ENCODE measurements at regions not wholly inside any gene's neighbourhood (a gene's known extent, or its start where the extent isn't known, plus 50 kb on each side); places are given as distances from the start of the nearest gene placed in this dataset.

DNA sequence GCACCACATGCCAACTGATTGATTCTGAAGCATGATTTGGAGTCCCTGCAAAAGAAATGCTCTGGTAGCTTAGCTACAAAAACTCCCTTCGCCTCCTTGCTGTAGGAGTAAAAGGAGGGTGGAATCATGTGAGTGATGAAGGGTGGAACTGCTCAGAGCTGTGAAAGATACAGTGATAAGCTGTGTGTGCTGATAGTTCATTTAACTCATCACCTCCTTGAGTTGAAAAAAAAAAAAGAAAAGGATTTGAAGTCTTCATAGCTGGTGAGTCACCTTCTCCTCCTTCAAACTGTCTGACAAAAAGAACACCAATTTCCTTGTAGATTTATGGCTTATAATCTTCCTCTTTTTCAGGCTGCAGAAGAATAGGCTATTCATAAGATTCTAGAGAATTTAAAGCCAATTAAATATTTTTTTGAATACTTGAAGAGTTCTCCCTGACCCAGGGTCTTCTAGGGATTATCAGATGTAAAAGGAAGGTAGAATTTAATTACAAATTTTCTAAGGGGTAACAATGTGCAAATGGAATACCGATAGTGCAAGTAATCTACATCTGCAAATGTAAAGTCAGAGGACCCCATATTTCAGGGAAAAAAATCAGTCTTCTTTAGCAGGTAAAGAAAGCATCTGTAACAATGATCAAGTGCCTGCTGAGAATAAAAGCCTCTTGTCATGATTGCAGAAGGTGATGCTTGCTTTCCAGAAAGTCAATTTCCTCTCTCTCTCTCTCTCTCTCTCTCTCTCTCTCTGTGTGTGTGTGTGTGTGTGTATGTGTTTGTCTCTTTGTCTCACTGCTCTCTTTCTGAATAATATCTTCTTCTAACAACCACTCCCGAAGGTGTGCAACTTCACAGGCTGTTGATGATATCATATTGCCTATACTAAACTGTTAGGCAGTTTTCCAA is 208.8 kb upstream of the VEGFC start:
- Histone ChIP-seq H3K9me3 (ENCODE audit: control insufficient read depth in 2 of 2, insufficient read depth in 1 of 2, low read depth in 1 of 2, low read length in 1 of 2) (no peaks in the 10 kb centered on the region), H3K27me3 (ENCODE audit: control insufficient read depth in 3 of 3, insufficient read depth in 3 of 3, low read length in 3 of 3) (no peaks in the 10 kb centered on the region), H3K27ac (ENCODE audit: low read depth in 1 of 3, low read length in 2 of 3) (no peak overlapping the region), H3K4me3 (ENCODE audit: low read depth in 1 of 3, low read length in 3 of 3) (no peak overlapping the region), H3K4me1 (ENCODE audit: control insufficient read depth in 3 of 3, insufficient read depth in 2 of 3, low read depth in 1 of 3, low read length in 2 of 3) (no peaks in the 10 kb centered on the region), H3K36me3 (ENCODE audit: control insufficient read depth in 3 of 3, insufficient read depth in 2 of 3, low read depth in 1 of 3, low read length in 3 of 3) (no peaks in the 10 kb centered on the region)
- FAIRE-seq (no peak), DNase-seq (no peak)
- 59 to 71% (median 63%) methylated on average over 3 of the region's 3 CpGs for WGBS, 3 donors

DNA sequence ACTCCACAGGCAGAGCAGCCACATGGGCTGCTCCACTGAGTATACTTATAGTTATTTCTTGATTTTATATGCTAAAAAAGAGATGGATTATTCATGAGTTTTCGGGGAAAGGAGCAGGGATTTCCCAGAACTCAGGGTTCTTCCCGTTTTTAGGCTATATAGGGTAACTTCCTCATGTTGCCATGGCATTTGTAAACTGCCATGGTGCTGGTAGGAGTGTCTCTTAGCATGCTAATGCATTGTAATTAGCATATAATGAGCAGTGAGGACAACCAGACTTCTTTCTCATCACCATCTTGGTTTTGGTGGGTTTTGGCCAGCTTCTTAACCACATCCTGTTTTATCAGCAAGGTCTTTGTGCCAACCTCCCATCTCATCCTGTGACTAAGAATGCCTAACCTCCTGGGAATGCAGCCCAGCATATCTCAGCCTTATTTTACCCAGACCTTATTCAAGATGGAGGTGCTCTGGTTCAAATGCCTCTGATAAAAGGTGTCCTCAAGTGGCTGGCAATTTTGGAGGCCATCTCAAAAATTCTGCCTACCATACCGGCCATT is 213.0 kb upstream of the VEGFC start:
- no peaks in the 10 kb centered on the region for H3K27me3 ChIP-seq (ENCODE audit: control insufficient read depth in 3 of 3, insufficient read depth in 3 of 3, low read length in 3 of 3)
- H3K36me3 ChIP-seq (ENCODE audit: control insufficient read depth in 3 of 3, insufficient read depth in 2 of 3, low read depth in 1 of 3, low read length in 3 of 3), result no peaks in the 10 kb centered on the region
- WGBS, 3 donors, result 35 to 63% (median 41%) methylated on average over 3 of the region's 3 CpGs
- DNase-seq (no peak), FAIRE-seq (no peak)
- H3K27ac ChIP-seq (ENCODE audit: low read depth in 1 of 3, low read length in 2 of 3), result no peak overlapping the region
- no peaks in the 10 kb centered on the region for H3K9me3 ChIP-seq (ENCODE audit: control insufficient read depth in 2 of 2, insufficient read depth in 1 of 2, low read depth in 1 of 2, low read length in 1 of 2)
- H3K4me3 ChIP-seq (ENCODE audit: low read depth in 1 of 3, low read length in 3 of 3), result no peak overlapping the region
- H3K4me1 ChIP-seq (ENCODE audit: control insufficient read depth in 3 of 3, insufficient read depth in 2 of 3, low read depth in 1 of 3, low read length in 2 of 3), result no peaks in the 10 kb centered on the region

DNA sequence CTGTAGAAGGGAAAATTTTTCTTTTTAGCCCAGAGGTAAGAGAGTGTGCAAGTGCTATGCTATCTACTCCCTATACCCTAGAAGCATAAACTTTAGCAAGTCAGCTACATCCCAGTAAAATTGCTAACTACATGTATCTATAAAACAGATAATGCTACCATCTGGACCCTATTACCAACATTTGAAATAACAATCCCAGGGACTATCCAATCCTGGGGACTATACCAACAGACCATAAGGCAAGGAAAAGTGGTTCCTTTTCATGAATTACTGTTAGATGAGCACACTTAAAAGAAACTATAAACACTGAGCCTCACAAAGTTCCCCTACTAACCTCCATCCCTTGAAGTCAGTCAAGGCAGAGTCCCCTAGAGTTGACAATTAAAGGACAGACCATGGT is 213.6 kb upstream of the VEGFC start:
- FAIRE-seq, result no peak

DNA sequence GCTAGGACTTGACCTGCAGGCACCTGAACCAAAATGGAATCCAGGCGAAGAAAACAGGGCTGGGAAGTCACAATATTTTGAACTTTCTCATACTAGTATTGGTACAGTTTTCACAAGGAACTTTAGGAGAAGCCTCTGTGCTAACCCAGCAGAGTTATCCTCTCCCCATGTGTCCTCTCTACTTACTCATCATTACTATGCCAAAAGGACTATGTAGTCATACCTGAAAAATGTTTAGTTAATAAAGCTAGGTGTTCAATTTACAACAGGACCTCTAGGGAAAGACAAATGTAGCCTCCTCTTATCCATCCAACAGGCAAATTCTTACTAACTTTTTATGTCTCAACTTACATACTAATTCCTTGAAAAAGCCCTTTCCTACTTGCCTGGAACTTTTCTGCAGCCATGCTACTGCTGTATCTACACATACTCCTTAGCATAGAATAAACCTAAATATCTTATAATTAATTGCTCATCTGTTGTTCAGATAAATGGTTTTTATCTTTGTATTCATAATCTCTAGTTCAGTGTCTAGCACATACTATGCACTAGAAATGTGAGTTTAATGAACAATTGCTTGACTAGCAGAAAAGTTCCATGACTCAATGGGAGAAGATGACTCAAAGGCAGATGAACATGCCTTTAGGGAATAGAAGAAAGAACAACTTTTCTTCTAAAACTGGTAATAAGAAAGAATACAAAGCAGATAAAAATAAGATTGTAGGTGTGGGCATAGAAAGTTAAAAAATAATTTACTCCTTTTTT is 215.5 kb upstream of the VEGFC start:
- H3K27ac ChIP-seq (ENCODE audit: low read depth in 1 of 3, low read length in 2 of 3), result no peak overlapping the region
- 54 to 90% (median 85%) methylated on average over 1 of the region's 1 CpG for WGBS, 3 donors
- H3K4me1 ChIP-seq (ENCODE audit: control insufficient read depth in 3 of 3, insufficient read depth in 2 of 3, low read depth in 1 of 3, low read length in 2 of 3), result no peaks in the 10 kb centered on the region
- FAIRE-seq (no peak), DNase-seq (no peak)
- H3K27me3 ChIP-seq (ENCODE audit: control insufficient read depth in 3 of 3, insufficient read depth in 3 of 3, low read length in 3 of 3), result no peaks in the 10 kb centered on the region
- H3K36me3 ChIP-seq (ENCODE audit: control insufficient read depth in 3 of 3, insufficient read depth in 2 of 3, low read depth in 1 of 3, low read length in 3 of 3), result no peaks in the 10 kb centered on the region
- no peak overlapping the region for H3K4me3 ChIP-seq (ENCODE audit: low read depth in 1 of 3, low read length in 3 of 3)
- H3K9me3 ChIP-seq (ENCODE audit: control insufficient read depth in 2 of 2, insufficient read depth in 1 of 2, low read depth in 1 of 2, low read length in 1 of 2), result no peaks in the 10 kb centered on the region

More for the DNA sequence above, 213.6 kb upstream of the VEGFC start:
- Histone ChIP-seq H3K27me3 (ENCODE audit: control insufficient read depth in 3 of 3, insufficient read depth in 3 of 3, low read length in 3 of 3) (no peaks in the 10 kb centered on the region), H3K4me1 (ENCODE audit: control insufficient read depth in 3 of 3, insufficient read depth in 2 of 3, low read depth in 1 of 3, low read length in 2 of 3) (no peaks in the 10 kb centered on the region), H3K9me3 (ENCODE audit: control insufficient read depth in 2 of 2, insufficient read depth in 1 of 2, low read depth in 1 of 2, low read length in 1 of 2) (no peaks in the 10 kb centered on the region), H3K4me3 (ENCODE audit: low read depth in 1 of 3, low read length in 3 of 3) (no peak overlapping the region), H3K36me3 (ENCODE audit: control insufficient read depth in 3 of 3, insufficient read depth in 2 of 3, low read depth in 1 of 3, low read length in 3 of 3) (no peaks in the 10 kb centered on the region), H3K27ac (ENCODE audit: low read depth in 1 of 3, low read length in 2 of 3) (no peak overlapping the region)
- DNase-seq, result no peak

DNA sequence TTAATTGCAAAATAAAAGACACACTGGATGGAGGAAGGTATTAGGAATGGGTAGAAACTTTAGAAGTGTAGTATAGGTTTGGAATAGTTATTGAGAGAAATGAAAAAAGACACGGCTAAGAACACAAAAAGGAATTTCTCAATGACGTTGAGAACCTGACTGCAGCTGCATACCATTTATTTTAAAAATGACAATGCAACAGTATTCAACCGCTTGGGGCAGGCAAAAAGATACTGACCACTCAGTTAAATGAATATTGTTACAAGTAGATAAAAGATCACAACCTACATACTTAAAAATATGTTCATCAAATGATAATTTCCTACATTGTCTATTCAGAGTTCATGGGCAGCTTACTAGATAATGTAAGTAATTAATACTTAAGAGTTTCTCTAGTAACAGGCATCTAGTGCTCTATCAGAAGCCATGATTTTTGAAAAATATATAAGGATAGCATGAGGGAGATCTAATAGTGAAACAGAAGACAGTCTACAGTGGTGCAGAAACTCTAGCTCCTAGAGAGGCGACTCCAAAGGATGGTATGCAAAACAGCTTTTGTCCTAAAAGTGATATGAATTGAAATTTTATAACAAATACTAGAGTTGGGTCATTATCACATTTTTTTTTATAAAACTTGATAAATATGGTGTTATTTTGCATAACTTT is 216.2 kb upstream of the VEGFC start:
- H3K36me3 ChIP-seq (ENCODE audit: control insufficient read depth in 3 of 3, insufficient read depth in 2 of 3, low read depth in 1 of 3, low read length in 3 of 3), result no peaks in the 10 kb centered on the region
- FAIRE-seq (no peak), DNase-seq (no peak)
- no peaks in the 10 kb centered on the region for H3K27me3 ChIP-seq (ENCODE audit: control insufficient read depth in 3 of 3, insufficient read depth in 3 of 3, low read length in 3 of 3)
- H3K4me1 ChIP-seq (ENCODE audit: control insufficient read depth in 3 of 3, insufficient read depth in 2 of 3, low read depth in 1 of 3, low read length in 2 of 3), result no peaks in the 10 kb centered on the region
- peaks cover 0 to 7% of the 10 kb centered on the region in 2 donors for H3K9me3 ChIP-seq (ENCODE audit: control insufficient read depth in 2 of 2, insufficient read depth in 1 of 2, low read depth in 1 of 2, low read length in 1 of 2)
- no peak overlapping the region for H3K4me3 ChIP-seq (ENCODE audit: low read depth in 1 of 3, low read length in 3 of 3)
- H3K27ac ChIP-seq (ENCODE audit: low read depth in 1 of 3, low read length in 2 of 3), result no peak overlapping the region
- 70 to 86% (median 86%) methylated on average over 4 of the region's 4 CpGs for WGBS, 3 donors

DNA sequence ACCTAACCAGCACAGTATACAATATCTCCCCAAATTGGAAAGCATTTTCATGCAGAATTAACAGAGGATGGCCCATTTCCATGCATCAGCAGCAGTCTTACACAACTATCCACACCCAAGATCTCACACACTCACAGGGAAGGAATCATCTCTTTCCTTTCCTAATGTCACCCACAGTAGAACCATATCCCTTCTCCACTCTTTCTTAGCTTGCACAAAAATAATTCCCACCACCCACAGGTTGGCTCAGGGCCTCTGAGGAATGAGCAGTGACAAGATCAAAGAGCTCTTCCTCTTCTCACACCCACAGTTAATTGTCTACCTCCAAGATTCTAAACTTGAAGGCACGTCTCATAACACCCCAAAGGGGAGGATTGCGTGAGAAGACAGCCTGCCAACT is 217.7 kb upstream of the VEGFC start:
- Histone ChIP-seq H3K27ac (ENCODE audit: low read depth in 1 of 3, low read length in 2 of 3) (no peak overlapping the region), H3K9me3 (ENCODE audit: control insufficient read depth in 2 of 2, insufficient read depth in 1 of 2, low read depth in 1 of 2, low read length in 1 of 2) (peaks cover 0 to 13% of the 10 kb centered on the region in 2 donors), H3K4me3 (ENCODE audit: low read depth in 1 of 3, low read length in 3 of 3) (no peak overlapping the region), H3K4me1 (ENCODE audit: control insufficient read depth in 3 of 3, insufficient read depth in 2 of 3, low read depth in 1 of 3, low read length in 2 of 3) (no peaks in the 10 kb centered on the region), H3K27me3 (ENCODE audit: control insufficient read depth in 3 of 3, insufficient read depth in 3 of 3, low read length in 3 of 3) (no peaks in the 10 kb centered on the region), H3K36me3 (ENCODE audit: control insufficient read depth in 3 of 3, insufficient read depth in 2 of 3, low read depth in 1 of 3, low read length in 3 of 3) (no peaks in the 10 kb centered on the region)
- no peak for DNase-seq
- WGBS, 3 donors, result 43 to 67% (median 46%) methylated on average over 2 of the region's 2 CpGs
- FAIRE-seq, result no peak

DNA sequence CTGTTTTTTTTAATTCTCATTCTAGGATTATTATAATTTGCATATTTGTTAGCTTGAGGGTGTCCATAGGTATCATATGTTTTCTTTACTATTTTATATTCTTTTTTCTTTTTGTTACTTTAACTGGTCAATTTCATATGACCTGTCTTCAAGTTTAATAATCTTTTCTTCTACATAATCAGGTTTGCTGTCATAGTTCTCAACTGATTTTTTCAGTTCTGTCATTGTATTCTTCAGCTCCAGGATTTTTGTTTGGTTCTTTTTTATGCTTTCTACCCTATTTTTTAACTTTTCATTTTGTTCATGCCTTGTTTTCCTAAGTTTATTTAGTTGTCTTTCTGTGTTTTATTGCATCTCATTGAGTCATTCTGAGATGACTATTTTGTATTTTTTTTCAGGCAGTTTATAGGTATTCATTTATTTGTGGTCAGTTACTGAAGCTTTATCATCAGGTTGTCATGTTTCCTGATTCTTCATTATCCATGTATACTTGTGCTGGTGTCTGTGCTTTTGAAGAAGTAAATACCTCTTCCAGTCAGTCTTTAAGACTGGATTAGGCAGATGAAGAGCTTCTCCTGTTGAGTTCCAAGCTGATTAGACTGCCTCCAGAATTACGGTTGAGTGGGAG is 220.3 kb upstream of the VEGFC start:
- Histone ChIP-seq H3K4me3 (ENCODE audit: low read depth in 1 of 3, low read length in 3 of 3) (no peak overlapping the region), H3K36me3 (ENCODE audit: control insufficient read depth in 3 of 3, insufficient read depth in 2 of 3, low read depth in 1 of 3, low read length in 3 of 3) (no peaks in the 10 kb centered on the region), H3K27ac (ENCODE audit: low read depth in 1 of 3, low read length in 2 of 3) (no peak overlapping the region), H3K9me3 (ENCODE audit: control insufficient read depth in 2 of 2, insufficient read depth in 1 of 2, low read depth in 1 of 2, low read length in 1 of 2) (peaks cover 0 to 13% of the 10 kb centered on the region in 2 donors), H3K4me1 (ENCODE audit: control insufficient read depth in 3 of 3, insufficient read depth in 2 of 3, low read depth in 1 of 3, low read length in 2 of 3) (no peaks in the 10 kb centered on the region), H3K27me3 (ENCODE audit: control insufficient read depth in 3 of 3, insufficient read depth in 3 of 3, low read length in 3 of 3) (no peaks in the 10 kb centered on the region)
- WGBS, 3 donors, result 90 to 95% (median 93%) methylated on average over 1 of the region's 1 CpG
- FAIRE-seq (no peak), DNase-seq (no peak)

Data from small intestine (tissue), 7 donors.